Keratinocyte (primary cell): ENCODE measurements at regions not wholly inside any gene's neighbourhood (a gene's known extent, or its start where the extent isn't known, plus 50 kb on each side); places are given as distances from the start of the nearest gene placed in this dataset.

Experiments
- DNase-seq: peaks from one replicate; pipeline ENCODE4 v3.0.0-alpha.2; 2011; ENCODE audit warnings: low read depth, missing footprints, low spot score
- FAIRE-seq: peaks from 2 replicates; lab custom pipeline; 2011; peaks lifted over from hg19 to GRCh38; lab: Jason Lieb, UNC
- H2AFZ ChIP-seq: 2 replicates; pipeline ENCODE4 v1.6.0; 2012; ENCODE audit warnings: low read length, control low read depth, inconsistent platforms; ENCODE audit not compliant: control insufficient read depth
- H3K27ac ChIP-seq: 2 replicates; pipeline ENCODE4 v1.5.1; 2011; ENCODE audit warnings: low read length; ENCODE audit not compliant: control insufficient read depth, insufficient read depth
- H3K27me3 ChIP-seq: 3 replicates; pipeline ENCODE4 v1.6.0; 2011; ENCODE audit warnings: low read length; ENCODE audit not compliant: control insufficient read depth, insufficient read depth; ENCODE audit errors: extremely low read depth
- H3K36me3 ChIP-seq, 2 experiments: 2 replicates in 1 of 2; 3 replicates in 1 of 2; pipeline ENCODE4 v1.5.1; 2011; ENCODE audit warnings: low read length in 2 of 2, mild to moderate bottlenecking in 1 of 2; ENCODE audit not compliant: control insufficient read depth in 2 of 2, insufficient read depth in 2 of 2; ENCODE audit errors: extremely low read depth in 1 of 2
- H3K4me1 ChIP-seq: 3 replicates; pipeline ENCODE4 v1.5.1; 2011; ENCODE audit warnings: low read length; ENCODE audit not compliant: control insufficient read depth, insufficient read depth; ENCODE audit errors: extremely low read depth
- H3K4me2 ChIP-seq: 3 replicates; pipeline ENCODE4 v1.6.0; 2011; ENCODE audit warnings: low read depth, low read length; ENCODE audit not compliant: control insufficient read depth, insufficient read depth; ENCODE audit errors: extremely low read depth
- H3K4me3 ChIP-seq, 3 experiments: fragments of 200-600 bp in 1 of 3; sonication (generic) in 1 of 3; 2 replicates in 2 of 3; 3 replicates in 1 of 3; pipeline ENCODE4 v1.5.1; 2011 to 2016; ENCODE audit warnings: low read length in 3 of 3, mild to moderate bottlenecking in 3 of 3, control low read depth in 2 of 3, inconsistent platforms in 1 of 3, low read depth in 1 of 3, mixed read lengths in 1 of 3, mixed run types in 1 of 3, moderate library complexity in 1 of 3; ENCODE audit not compliant: control insufficient read depth in 2 of 3, insufficient read depth in 2 of 3; ENCODE audit errors: extremely low read depth in 1 of 3
- H3K79me2 ChIP-seq: 2 replicates; pipeline ENCODE4 v1.6.0; 2012; ENCODE audit warnings: low read length; ENCODE audit not compliant: control insufficient read depth, insufficient read depth
- H3K9ac ChIP-seq: 3 replicates; pipeline ENCODE4 v1.6.0; 2011; ENCODE audit warnings: low read length; ENCODE audit not compliant: control insufficient read depth, insufficient read depth; ENCODE audit errors: extremely low read depth
- H3K9me1 ChIP-seq: 3 replicates; pipeline ENCODE4 v1.6.0; 2011; ENCODE audit warnings: low read length; ENCODE audit not compliant: control insufficient read depth, insufficient read depth; ENCODE audit errors: extremely low read depth
- H3K9me3 ChIP-seq: 2 replicates; pipeline ENCODE4 v1.5.1; 2012; ENCODE audit warnings: low read depth, low read length; ENCODE audit not compliant: control insufficient read depth
- H4K20me1 ChIP-seq: 3 replicates; pipeline ENCODE4 v1.6.0; 2011; ENCODE audit warnings: low read length; ENCODE audit not compliant: control insufficient read depth, insufficient read depth; ENCODE audit errors: extremely low read depth
- EZH2 ChIP-seq: IDR thresholded peaks from one replicate; pipeline ENCODE4 v1.6.1; 2012; ENCODE audit warnings: inconsistent platforms, mild to moderate bottlenecking, low read length, moderate library complexity
- dilution Hi-C: fragments of 300-500 bp; cut with MboI; formaldehyde crosslinking; loops from one replicate; pipeline ENCODE4 v1.7.0; 2020; ENCODE audit warnings: low sequenced_read_pairs; ENCODE audit not compliant: extremely low pct_ligation_motif_present
- TF ChIP-seq, protein P1 (sequence below), 3 experiments: IDR thresholded peaks in 1 of 3; conservative IDR thresholded peaks in 1 of 3; optimal IDR thresholded peaks in 1 of 3; 2 replicates in 2 of 3; 3 replicates in 1 of 3; pipeline versions ENCODE3 to v1.5.1; 2011; ENCODE audit warnings: low read length in 3 of 3, mild to moderate bottlenecking in 3 of 3, moderate library complexity in 2 of 3, control low read depth in 1 of 3, inconsistent platforms in 1 of 3; ENCODE audit not compliant: insufficient read depth in 2 of 3; ENCODE audit errors: extremely low read depth in 1 of 3

DNA sequence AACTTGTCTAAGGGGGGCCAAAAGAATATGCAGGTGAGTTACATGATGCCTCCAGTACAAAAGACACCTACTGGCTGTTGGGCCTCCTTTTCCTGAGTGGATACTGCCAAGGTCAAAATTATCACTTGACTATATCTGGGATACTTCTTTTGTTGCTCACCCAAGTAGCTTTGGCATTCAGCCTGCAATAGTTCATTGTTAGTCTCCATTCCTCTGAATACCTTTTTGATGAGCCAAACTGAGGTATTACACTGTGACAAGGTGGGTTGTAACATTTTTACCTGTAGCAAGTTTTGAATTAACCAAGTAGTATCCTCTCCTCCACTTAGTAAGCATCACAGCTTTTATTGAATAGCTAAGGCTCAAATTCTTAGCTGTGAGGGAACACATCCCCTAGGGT, 408.0 kb downstream of the LRRIQ3 start:
- Histone ChIP-seq H2AFZ (no peak overlapping the region), H3K27ac (no peak overlapping the region), H3K9me1 (no peaks in the 10 kb centered on the region), H4K20me1 (no peaks in the 10 kb centered on the region), H3K4me2 (no peak overlapping the region), H3K36me3 (no peaks in the 10 kb centered on the region), H3K79me2 (no peaks in the 10 kb centered on the region), H3K9me3 (no peaks in the 10 kb centered on the region), H3K4me1 (no peaks in the 10 kb centered on the region), H3K27me3 (no peaks in the 10 kb centered on the region), H3K9ac (no peak overlapping the region), H3K4me3 (no peak overlapping the region)
- no peak for TF ChIP-seq EZH2
- DNase-seq (no peak), FAIRE-seq (no peak)
- dilution Hi-C loops, result no loop called here

DNA sequence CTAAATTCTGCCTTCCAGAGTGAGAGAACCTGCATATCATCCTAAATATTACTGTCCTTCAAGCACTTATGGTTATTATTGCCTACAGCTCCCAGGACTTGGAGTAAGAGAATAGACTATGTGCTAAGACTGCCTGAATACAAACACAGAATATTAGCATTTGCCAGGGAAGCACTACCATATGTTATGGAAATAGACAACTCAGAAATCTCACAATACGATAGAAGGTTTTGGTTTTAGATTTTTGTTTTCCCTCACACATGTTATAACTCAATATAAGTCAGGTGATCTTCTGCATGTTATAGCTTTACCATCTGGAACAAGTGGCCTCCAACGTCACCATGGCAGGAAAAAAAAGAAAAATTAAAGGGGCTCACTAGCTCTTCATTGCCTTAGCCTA, 413.9 kb downstream of the LRRIQ3 start:
- Histone ChIP-seq H3K4me1 (no peaks in the 10 kb centered on the region), H2AFZ (no peak overlapping the region), H3K9me1 (no peaks in the 10 kb centered on the region), H3K79me2 (no peaks in the 10 kb centered on the region), H3K9ac (no peak overlapping the region), H3K9me3 (no peaks in the 10 kb centered on the region), H3K4me3 (no peak overlapping the region), H4K20me1 (no peaks in the 10 kb centered on the region), H3K36me3 (no peaks in the 10 kb centered on the region), H3K27ac (no peak overlapping the region), H3K27me3 (no peaks in the 10 kb centered on the region), H3K4me2 (no peak overlapping the region)
- TF ChIP-seq, protein P1, sequence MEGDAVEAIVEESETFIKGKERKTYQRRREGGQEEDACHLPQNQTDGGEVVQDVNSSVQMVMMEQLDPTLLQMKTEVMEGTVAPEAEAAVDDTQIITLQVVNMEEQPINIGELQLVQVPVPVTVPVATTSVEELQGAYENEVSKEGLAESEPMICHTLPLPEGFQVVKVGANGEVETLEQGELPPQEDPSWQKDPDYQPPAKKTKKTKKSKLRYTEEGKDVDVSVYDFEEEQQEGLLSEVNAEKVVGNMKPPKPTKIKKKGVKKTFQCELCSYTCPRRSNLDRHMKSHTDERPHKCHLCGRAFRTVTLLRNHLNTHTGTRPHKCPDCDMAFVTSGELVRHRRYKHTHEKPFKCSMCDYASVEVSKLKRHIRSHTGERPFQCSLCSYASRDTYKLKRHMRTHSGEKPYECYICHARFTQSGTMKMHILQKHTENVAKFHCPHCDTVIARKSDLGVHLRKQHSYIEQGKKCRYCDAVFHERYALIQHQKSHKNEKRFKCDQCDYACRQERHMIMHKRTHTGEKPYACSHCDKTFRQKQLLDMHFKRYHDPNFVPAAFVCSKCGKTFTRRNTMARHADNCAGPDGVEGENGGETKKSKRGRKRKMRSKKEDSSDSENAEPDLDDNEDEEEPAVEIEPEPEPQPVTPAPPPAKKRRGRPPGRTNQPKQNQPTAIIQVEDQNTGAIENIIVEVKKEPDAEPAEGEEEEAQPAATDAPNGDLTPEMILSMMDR (optimal IDR thresholded peaks at IDR 0.05 in 1 of 3, IDR thresholded peaks at IDR 0.05 in 1 of 3, conservative IDR thresholded peaks at IDR 0.05 in 1 of 3; ENCODE audit: extremely low read depth in 1 of 3, insufficient read depth in 2 of 3, low read length in 3 of 3), result no peak
- no peak for TF ChIP-seq EZH2
- FAIRE-seq, result no peak
- no peak for DNase-seq
- dilution Hi-C loops, result no loop called here

DNA sequence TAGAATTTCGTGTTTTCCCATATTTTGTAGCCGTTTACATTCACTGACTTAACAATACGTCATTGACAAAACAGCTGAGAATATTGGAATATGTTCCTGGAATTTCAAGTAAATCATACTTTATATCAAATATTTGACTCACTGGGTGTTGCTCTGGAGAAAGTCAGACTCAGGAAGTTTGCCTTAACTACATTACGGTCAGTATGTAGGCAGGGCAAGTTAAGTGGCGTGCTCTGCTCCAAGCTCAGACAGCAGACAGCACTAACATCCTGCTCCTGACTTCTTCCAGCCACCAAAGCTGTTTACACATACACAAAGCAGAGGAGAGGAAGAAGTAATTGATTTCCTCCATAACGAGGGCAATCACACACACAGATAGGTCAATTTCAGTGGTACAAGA, 414.6 kb downstream of the LRRIQ3 start:
- no peak for FAIRE-seq
- TF ChIP-seq EZH2, result no peak
- H3K27me3 ChIP-seq, result no peaks in the 10 kb centered on the region
- H3K36me3 ChIP-seq, result no peaks in the 10 kb centered on the region
- H3K4me1 ChIP-seq, result no peaks in the 10 kb centered on the region
- no peak overlapping the region for H3K4me2 ChIP-seq
- H2AFZ ChIP-seq, result no peak overlapping the region
- H3K9ac ChIP-seq, result no peak overlapping the region
- no peaks in the 10 kb centered on the region for H3K9me1 ChIP-seq
- no peak for DNase-seq
- dilution Hi-C loops, result no loop called here
- H3K4me3 ChIP-seq, result no peak overlapping the region
- no peak overlapping the region for H3K27ac ChIP-seq
- H3K79me2 ChIP-seq, result no peaks in the 10 kb centered on the region
- no peaks in the 10 kb centered on the region for H4K20me1 ChIP-seq
- H3K9me3 ChIP-seq, result no peaks in the 10 kb centered on the region
